ENCODE measurements at regions not wholly inside any gene's neighbourhood (a gene's known extent, or its start where the extent isn't known, plus 50 kb on each side); places are given as distances from the start of the nearest gene placed in this dataset.

- TF ChIP-seq CTCF (IDR thresholded peaks at IDR 0.05; ENCODE audit: insufficient read depth, low read length, poor library complexity, severe bottlenecking) (no peak), EZH2phosphoT487 (conservative IDR thresholded peaks at IDR 0.05; ENCODE audit: low read length) (no peak)
Observed at GRCh38 chr18:41034413-41034812, 920.6 kb upstream of the PIK3C3 start.

Data from SU-DHL-6 (cell line).